H1 (cell line): ENCODE measurements at regions not wholly inside any gene's neighbourhood (a gene's known extent, or its start where the extent isn't known, plus 50 kb on each side); places are given as distances from the start of the nearest gene placed in this dataset.

Source experiments
- CTCF ChIA-PET: fragments of 300-600 bp; sonication (Branson Sonifier 250); formaldehyde crosslinking; loops from one replicate; lab custom pipeline; 2021; ENCODE audit not compliant: partially characterized antibody; lab: Charles Lee
- POLR2A ChIA-PET: fragments of 300-600 bp; sonication (Branson Sonifier 250); formaldehyde crosslinking; loops from one replicate; lab custom pipeline; 2021; ENCODE audit warnings: inconsistent platforms; ENCODE audit not compliant: partially characterized antibody; lab: Charles Lee
- DNase-seq, 2 experiments: peaks; one replicate each; pipeline versions ENCODE4 v3.0.0 to v3.0.0-alpha.2; 2010 to 2022; ENCODE audit warnings: low spot score in 2 of 2, low read depth in 1 of 2, mixed read lengths in 1 of 2
- FAIRE-seq: peaks from 2 replicates; lab custom pipeline; 2011; peaks lifted over from hg19 to GRCh38; lab: Jason Lieb, UNC
- H2AFZ ChIP-seq: 2 replicates; pipeline ENCODE4 v1.8.1; 2012; ENCODE audit warnings: low read length, inconsistent platforms
- H2AK5ac ChIP-seq: 2 replicates; pipeline ENCODE4 v1.6.1; 2013; ENCODE audit warnings: low read depth, low read length
- H2BK120ac ChIP-seq: replicated peaks from 2 replicates; pipeline ENCODE3; 2013; ENCODE audit warnings: low read depth, low read length, inconsistent platforms
- H2BK12ac ChIP-seq: 2 replicates; pipeline ENCODE4 v1.6.1; 2013; ENCODE audit warnings: low read depth, low read length
- H2BK15ac ChIP-seq: 2 replicates; pipeline ENCODE4 v1.6.1; 2013; ENCODE audit warnings: low read length
- H2BK20ac ChIP-seq: 2 replicates; pipeline ENCODE4 v1.6.1; 2013; ENCODE audit warnings: low read length
- H2BK5ac ChIP-seq: 2 replicates; pipeline ENCODE4 v1.6.1; 2013; ENCODE audit warnings: low read depth, low read length
- H3K14ac ChIP-seq: 2 replicates; pipeline ENCODE4 v1.6.1; 2013; ENCODE audit warnings: inconsistent platforms; ENCODE audit not compliant: insufficient read length
- H3K18ac ChIP-seq: 2 replicates; pipeline ENCODE4 v1.6.1; 2013; ENCODE audit warnings: low read length; ENCODE audit errors: extremely low read depth
- H3K23ac ChIP-seq: 2 replicates; pipeline ENCODE4 v1.6.1; 2013; ENCODE audit warnings: inconsistent platforms; ENCODE audit not compliant: insufficient read length
- H3K23me2 ChIP-seq: 2 replicates; pipeline ENCODE4 v1.6.1; 2013; ENCODE audit warnings: low read depth, low read length
- H3K27ac ChIP-seq: 2 replicates; pipeline ENCODE4 v1.6.1; 2011; ENCODE audit warnings: low read depth, low read length, inconsistent platforms
- H3K27me3 ChIP-seq, 4 experiments: replicated peaks in 1 of 4; 1 replicate in 1 of 4; 2 replicates in 3 of 4; pipeline versions ENCODE4 v1.6.1 to v1.8.1; 2011 to 2013; ENCODE audit warnings: low read length in 3 of 4, mild to moderate bottlenecking in 3 of 4, inconsistent platforms in 2 of 4, mixed read lengths in 2 of 4, moderate library complexity in 1 of 4; ENCODE audit not compliant: control insufficient read depth in 3 of 4, insufficient read depth in 3 of 4; ENCODE audit errors: extremely low read depth in 1 of 4
- H3K36me3 ChIP-seq, 4 experiments: 2 replicates each; pipeline versions ENCODE4 v1.6.1 to v1.8.1; 2011 to 2013; ENCODE audit warnings: mild to moderate bottlenecking in 4 of 4, low read length in 3 of 4, moderate library complexity in 2 of 4, control low read depth in 1 of 4, inconsistent platforms in 1 of 4; ENCODE audit not compliant: insufficient read depth in 4 of 4, control insufficient read depth in 2 of 4
- H3K4ac ChIP-seq: replicated peaks from 2 replicates; pipeline ENCODE3; 2013; ENCODE audit warnings: low read length, low read depth, mixed read lengths, inconsistent platforms; ENCODE audit not compliant: insufficient read length
- H3K4me1 ChIP-seq, 4 experiments: replicated peaks in 1 of 4; 1 replicate in 1 of 4; 2 replicates in 3 of 4; pipeline versions ENCODE4 v1.6.1 to v1.8.1; 2011 to 2013; ENCODE audit warnings: low read length in 3 of 4, inconsistent platforms in 2 of 4, mixed read lengths in 1 of 4; ENCODE audit not compliant: insufficient read depth in 4 of 4, control insufficient read depth in 3 of 4
- H3K4me2 ChIP-seq, 2 experiments: 2 replicates each; pipeline versions ENCODE4 v1.6.1 to v1.8.1; 2011 to 2013; ENCODE audit warnings: low read depth in 2 of 2, low read length in 2 of 2, control low read depth in 1 of 2, inconsistent platforms in 1 of 2, mild to moderate bottlenecking in 1 of 2; ENCODE audit not compliant: insufficient read depth in 1 of 2
- H3K4me3 ChIP-seq, 4 experiments: fragments of 200-600, 300-600 bp in 1 of 4; sonication (generic), shearing (Covaris generic), sonication (Bioruptor Twin) in 1 of 4; 2 replicates each; pipeline versions ENCODE4 v1.5.1 to v1.8.1; 2011 to 2016; ENCODE audit warnings: low read length in 4 of 4, low read depth in 3 of 4, control low read depth in 2 of 4, inconsistent platforms in 2 of 4, mild to moderate bottlenecking in 2 of 4, mixed read lengths in 1 of 4, moderate library complexity in 1 of 4; ENCODE audit not compliant: insufficient read depth in 2 of 4; ENCODE audit errors: extremely low read depth in 1 of 4
- H3K56ac ChIP-seq: replicated peaks from 2 replicates; pipeline ENCODE3; 2013; ENCODE audit warnings: low read depth, mild to moderate bottlenecking, mixed read lengths, low read length, inconsistent platforms; ENCODE audit not compliant: insufficient read length
- H3K79me1 ChIP-seq: 2 replicates; pipeline ENCODE4 v1.6.1; 2013; ENCODE audit warnings: low read depth, low read length, control low read depth
- H3K79me2 ChIP-seq, 2 experiments: 2 replicates each; pipeline versions ENCODE4 v1.6.1 to v1.8.1; 2012 to 2013; ENCODE audit warnings: low read length in 2 of 2, mild to moderate bottlenecking in 2 of 2, inconsistent platforms in 1 of 2; ENCODE audit not compliant: insufficient read depth in 2 of 2, control insufficient read depth in 1 of 2
- H3K9ac ChIP-seq, 4 experiments: replicated peaks in 1 of 4; 1 replicate in 1 of 4; 2 replicates in 3 of 4; pipeline versions ENCODE4 v1.6.1 to v1.8.1; 2011 to 2013; ENCODE audit warnings: low read depth in 3 of 4, low read length in 3 of 4, control low read depth in 2 of 4, mild to moderate bottlenecking in 2 of 4, moderate library complexity in 2 of 4, inconsistent platforms in 1 of 4; ENCODE audit errors: extremely low read depth in 1 of 4
- H3K9me3 ChIP-seq, 2 experiments: 2 replicates each; pipeline versions ENCODE4 v1.6.1 to v1.8.1; 2012 to 2013; ENCODE audit warnings: mild to moderate bottlenecking in 2 of 2, moderate library complexity in 2 of 2, control low read depth in 1 of 2, inconsistent platforms in 1 of 2, low read depth in 1 of 2, low read length in 1 of 2, mixed read lengths in 1 of 2; ENCODE audit not compliant: insufficient read depth in 2 of 2
- H4K20me1 ChIP-seq, 2 experiments: replicated peaks in 1 of 2; 2 replicates each; pipeline versions ENCODE3 to v1.8.1; 2011 to 2013; ENCODE audit warnings: inconsistent platforms in 2 of 2, low read length in 2 of 2, mild to moderate bottlenecking in 1 of 2; ENCODE audit not compliant: insufficient read depth in 2 of 2, control insufficient read depth in 1 of 2
- H4K5ac ChIP-seq: 2 replicates; pipeline ENCODE4 v1.6.1; 2013; ENCODE audit warnings: low read length, low read depth, mixed read lengths, inconsistent platforms; ENCODE audit not compliant: insufficient read length
- H4K8ac ChIP-seq: 2 replicates; pipeline ENCODE4 v1.8.0; 2013; ENCODE audit warnings: mild to moderate bottlenecking, moderate library complexity, low read length, inconsistent platforms; ENCODE audit not compliant: insufficient read depth; ENCODE audit errors: extremely low read depth
- H4K91ac ChIP-seq: replicated peaks from 2 replicates; pipeline ENCODE3; 2013; ENCODE audit warnings: low read length, mixed read lengths, inconsistent platforms; ENCODE audit not compliant: insufficient read length
- CHD2 ChIP-seq: IDR thresholded peaks from 2 replicates; pipeline ENCODE4 v1.6.1; 2012; ENCODE audit warnings: low read length, improper control_type of control experiment
- FOSL1 ChIP-seq: IDR thresholded peaks from 2 replicates; pipeline ENCODE4 v1.6.1; 2011; ENCODE audit warnings: mild to moderate bottlenecking, low read depth, low read length, moderate library complexity; ENCODE audit not compliant: insufficient read depth
- KDM1A ChIP-seq: fragments of 200-600, 300-600 bp; sonication (generic); IDR thresholded peaks from 2 replicates; pipeline ENCODE4 v1.7.1; 2016; ENCODE audit warnings: mild to moderate bottlenecking, low read length, borderline replicate concordance
- RXRA ChIP-seq: IDR thresholded peaks from 2 replicates; pipeline ENCODE4 v1.6.1; 2011; ENCODE audit warnings: low read depth, mild to moderate bottlenecking, low read length, moderate library complexity; ENCODE audit not compliant: insufficient read depth
- TAF7 ChIP-seq: optimal IDR thresholded peaks from 2 replicates; pipeline ENCODE3; 2011; ENCODE audit warnings: low read depth, mild to moderate bottlenecking, inconsistent platforms, low read length, moderate library complexity, borderline replicate concordance
- YY1 ChIP-seq: IDR thresholded peaks from 2 replicates; pipeline ENCODE4 v1.6.1; 2011; ENCODE audit warnings: low read depth, mild to moderate bottlenecking, low read length
- WGBS, 2 experiments: shearing (Covaris generic) in 1 of 2; methylation state at CpG; one replicate each; pipeline versions ENCODE4 v1.1.6 to v1.1.7; 2013 to 2015; ENCODE audit warnings: low lambda C conversion rate in 2 of 2, mixed read lengths in 2 of 2, inconsistent platforms in 1 of 2, low coverage in 1 of 2, missing lambda C conversion rate in 1 of 2; ENCODE audit not compliant: insufficient replicate concordance in 2 of 2, insufficient coverage in 1 of 2, insufficient read length in 1 of 2; ENCODE audit errors: extremely low coverage in 1 of 2, missing lambda C conversion rate in 1 of 2; 5-methylcytosine and 5-hydroxymethylcytosine counted together
- TF ChIP-seq, protein P1 (sequence below): IDR thresholded peaks from 2 replicates; pipeline ENCODE4 v1.6.1; 2011; ENCODE audit warnings: low read length, improper control_type of control experiment
- TF ChIP-seq, protein P2 (sequence below): IDR thresholded peaks from 2 replicates; pipeline ENCODE4 v1.6.1; 2012; ENCODE audit warnings: inconsistent platforms

DNA sequence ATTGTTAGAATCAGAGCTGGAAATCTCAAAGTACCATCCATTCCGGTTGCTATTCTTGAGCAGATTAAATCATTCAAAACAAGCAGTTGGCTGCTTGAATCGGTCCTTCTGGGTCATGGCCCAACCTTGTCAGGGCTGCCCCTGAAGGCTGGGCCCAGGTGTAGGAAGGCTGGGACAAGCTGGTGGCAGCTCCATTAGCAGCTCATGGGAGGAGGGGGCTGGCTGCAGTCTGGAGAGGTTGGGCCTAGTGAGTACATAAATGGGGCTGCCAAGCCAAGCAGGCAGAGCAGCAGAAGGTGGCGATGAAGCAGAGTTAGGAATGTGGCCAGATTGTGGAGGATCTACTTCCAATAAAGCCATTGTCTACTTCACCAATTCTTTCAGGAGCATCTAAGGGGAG lies 81.4 kb downstream of the ADCYAP1 start:
- Histone ChIP-seq H3K36me3 (no peaks in the 10 kb centered on the region), H2BK120ac (peak overlapping the region; percentile 72), H3K4me2 (peak overlapping the region in 1 of 2 experiments; percentile 67; a peak in 1 of 4 replicates), H2BK15ac (no peak overlapping the region), H3K4me1 (peaks cover 4 to 20% (median 7%) of the 10 kb centered on the region in 4 experiments), H3K14ac (no peak overlapping the region), H3K27ac (no peak overlapping the region; the same call in 1 of the 2 replicates), H2BK20ac (peak overlapping the region; percentile 51; the same call in 1 of the 2 replicates), H3K4ac (peak overlapping the region; percentile 24), H2BK12ac (0 out of 2 replicates have a peak overlapping the region, but pooled peaks have one; percentile 13), H3K23ac (no peak overlapping the region), H4K5ac (peak overlapping the region; percentile 32), H3K27me3 (no peaks in the 10 kb centered on the region), H3K79me1 (peaks cover 7% of the 10 kb centered on the region; the same call in 1 of the 2 replicates), H3K56ac (no peak overlapping the region), H2BK5ac (no peak overlapping the region), H3K9ac (peak overlapping the region in 1 of 4 experiments; percentile 35; a peak in 2 of 7 replicates), H4K20me1 (no peaks in the 10 kb centered on the region), H3K4me3 (no peak overlapping the region), H4K8ac (0 out of 2 replicates have a peak overlapping the region, but pooled peaks have one; percentile 9), H2AK5ac (no peak overlapping the region), H3K23me2 (no peaks in the 10 kb centered on the region), H3K9me3 (no peaks in the 10 kb centered on the region), H2AFZ (no peak overlapping the region; the same call in 1 of the 2 replicates), H4K91ac (peak overlapping the region; percentile 29), H3K18ac (no peak overlapping the region; the same call in 1 of the 2 replicates), H3K79me2 (peaks cover 7 to 32% of the 10 kb centered on the region in 2 experiments; a peak in 2 of 4 replicates)
- CTCF ChIA-PET: no interaction called here
- TF ChIP-seq TAF7: no peak
- TF ChIP-seq, protein P1, sequence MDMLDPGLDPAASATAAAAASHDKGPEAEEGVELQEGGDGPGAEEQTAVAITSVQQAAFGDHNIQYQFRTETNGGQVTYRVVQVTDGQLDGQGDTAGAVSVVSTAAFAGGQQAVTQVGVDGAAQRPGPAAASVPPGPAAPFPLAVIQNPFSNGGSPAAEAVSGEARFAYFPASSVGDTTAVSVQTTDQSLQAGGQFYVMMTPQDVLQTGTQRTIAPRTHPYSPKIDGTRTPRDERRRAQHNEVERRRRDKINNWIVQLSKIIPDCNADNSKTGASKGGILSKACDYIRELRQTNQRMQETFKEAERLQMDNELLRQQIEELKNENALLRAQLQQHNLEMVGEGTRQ: no peak
- TF ChIP-seq, protein P2, sequence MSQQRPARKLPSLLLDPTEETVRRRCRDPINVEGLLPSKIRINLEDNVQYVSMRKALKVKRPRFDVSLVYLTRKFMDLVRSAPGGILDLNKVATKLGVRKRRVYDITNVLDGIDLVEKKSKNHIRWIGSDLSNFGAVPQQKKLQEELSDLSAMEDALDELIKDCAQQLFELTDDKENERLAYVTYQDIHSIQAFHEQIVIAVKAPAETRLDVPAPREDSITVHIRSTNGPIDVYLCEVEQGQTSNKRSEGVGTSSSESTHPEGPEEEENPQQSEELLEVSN: no peak
- no peak for TF ChIP-seq KDM1A
- no peak for TF ChIP-seq YY1
- TF ChIP-seq FOSL1: no peak
- no peak for TF ChIP-seq RXRA
- TF ChIP-seq CHD2: no peak
- POLR2A ChIA-PET: interaction anchor here (0.6 kb wide), 2 partner anchors 139 to 303 kb away, joined by 3 read pairs; no protein-coding TSS in a partner anchor
- FAIRE-seq (no peak), DNase-seq (no peak)
- 89% methylated on average over 3 of the region's 3 CpGs; no CpG with 5 or more reads in 1 of the 2 experiments for WGBS, 2 experiments
